Lung (tissue), 11 donors: ENCODE measurements at regions not wholly inside any gene's neighbourhood (a gene's known extent, or its start where the extent isn't known, plus 50 kb on each side); places are given as distances from the start of the nearest gene placed in this dataset.
A peak's percentile ranks its signal among the peaks of the same experiment; 100 is the strongest.

Experiments used
- ATAC-seq: fragments of 200-7000 bp; cut with Tn5 transposase; one replicate; pipeline ENCODE4 v1.9.1; 2020; ENCODE audit warnings: moderate number of reproducible peaks; ENCODE audit not compliant: insufficient read depth, low FRiP score
- DNase-seq, 3 donors: peaks; one replicate each; pipeline ENCODE4 v3.0.0-alpha.2; 2013 to 2017
- H3K27ac ChIP-seq, 2 donors: one replicate each; pipeline ENCODE4 v1.5.1; 2013; ENCODE audit warnings: mild to moderate bottlenecking in 2 of 2, moderate library complexity in 2 of 2, control low read depth in 1 of 2, inconsistent platforms in 1 of 2, low read depth in 1 of 2, low read length in 1 of 2
- H3K27me3 ChIP-seq, 3 donors: one replicate each; pipeline ENCODE4 v1.5.1; 2013; ENCODE audit warnings: low read length in 2 of 3; ENCODE audit not compliant: control insufficient read depth in 3 of 3, insufficient read depth in 3 of 3
- H3K36me3 ChIP-seq, 4 donors: one replicate each; pipeline ENCODE4 v1.5.1; 2013; ENCODE audit warnings: low read length in 4 of 4, mild to moderate bottlenecking in 1 of 4, moderate library complexity in 1 of 4; ENCODE audit not compliant: control insufficient read depth in 4 of 4, insufficient read depth in 4 of 4
- H3K4me1 ChIP-seq, 5 donors: one replicate each; pipeline ENCODE4 v1.5.1; 2013; ENCODE audit warnings: low read length in 5 of 5, mild to moderate bottlenecking in 2 of 5, moderate library complexity in 1 of 5; ENCODE audit not compliant: control insufficient read depth in 5 of 5, insufficient read depth in 5 of 5
- H3K4me3 ChIP-seq: one replicate; pipeline ENCODE4 v1.5.1; 2013; ENCODE audit warnings: mild to moderate bottlenecking, control low read depth, moderate library complexity
- H3K9ac ChIP-seq, 2 donors: one replicate each; pipeline ENCODE4 v1.5.1; 2013; ENCODE audit warnings: low read length in 2 of 2, control low read depth in 1 of 2; ENCODE audit not compliant: insufficient read depth in 1 of 2
- H3K9me3 ChIP-seq, 4 donors: one replicate each; pipeline ENCODE4 v1.5.1; 2013; ENCODE audit warnings: low read length in 3 of 4, mild to moderate bottlenecking in 1 of 4, moderate library complexity in 1 of 4; ENCODE audit not compliant: control insufficient read depth in 4 of 4, insufficient read depth in 3 of 4
- WGBS, 2 donors: extraction: QIAGEN DNeasy Blood & Tissue Kit; methylation state at CpG; one replicate each; pipeline ENCODE4 v1.1.7; 2013; 5-methylcytosine and 5-hydroxymethylcytosine counted together
- TF ChIP-seq, protein P1 (sequence below): IDR thresholded peaks from 2 replicates; pipeline ENCODE4 v1.5.1; 2012; ENCODE audit warnings: mild to moderate bottlenecking; ENCODE audit errors: control extremely low read depth, extremely low read depth
- donor health status: control.
- donor health status: control.
- donor health status: Bipolar disorder and iron deficiency.
- donor health status: healthy.
- donor health status: DM: yes; HTN: yes; CAD: no.

DNA sequence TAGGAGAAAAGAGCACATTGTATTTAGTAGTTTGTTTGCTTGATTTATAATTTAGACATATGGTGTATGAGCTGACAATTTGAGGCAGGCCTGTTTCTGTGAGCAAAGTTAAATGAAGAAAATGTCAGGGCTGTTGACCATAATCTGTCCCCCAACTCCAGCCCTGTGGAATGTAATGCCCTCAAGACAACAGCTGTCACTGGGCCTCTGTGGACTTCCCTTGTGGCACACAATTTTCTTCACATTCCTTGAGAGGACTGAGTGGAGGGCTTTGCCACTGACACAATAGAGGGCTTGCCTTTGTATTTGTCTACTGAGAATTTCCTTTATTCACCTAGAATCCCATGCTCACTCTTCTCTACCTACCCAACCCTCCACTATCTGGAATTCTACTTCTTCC is 141.2 kb upstream of the CD180 start:
- TF ChIP-seq, protein P1, sequence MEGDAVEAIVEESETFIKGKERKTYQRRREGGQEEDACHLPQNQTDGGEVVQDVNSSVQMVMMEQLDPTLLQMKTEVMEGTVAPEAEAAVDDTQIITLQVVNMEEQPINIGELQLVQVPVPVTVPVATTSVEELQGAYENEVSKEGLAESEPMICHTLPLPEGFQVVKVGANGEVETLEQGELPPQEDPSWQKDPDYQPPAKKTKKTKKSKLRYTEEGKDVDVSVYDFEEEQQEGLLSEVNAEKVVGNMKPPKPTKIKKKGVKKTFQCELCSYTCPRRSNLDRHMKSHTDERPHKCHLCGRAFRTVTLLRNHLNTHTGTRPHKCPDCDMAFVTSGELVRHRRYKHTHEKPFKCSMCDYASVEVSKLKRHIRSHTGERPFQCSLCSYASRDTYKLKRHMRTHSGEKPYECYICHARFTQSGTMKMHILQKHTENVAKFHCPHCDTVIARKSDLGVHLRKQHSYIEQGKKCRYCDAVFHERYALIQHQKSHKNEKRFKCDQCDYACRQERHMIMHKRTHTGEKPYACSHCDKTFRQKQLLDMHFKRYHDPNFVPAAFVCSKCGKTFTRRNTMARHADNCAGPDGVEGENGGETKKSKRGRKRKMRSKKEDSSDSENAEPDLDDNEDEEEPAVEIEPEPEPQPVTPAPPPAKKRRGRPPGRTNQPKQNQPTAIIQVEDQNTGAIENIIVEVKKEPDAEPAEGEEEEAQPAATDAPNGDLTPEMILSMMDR = no peak

DNA sequence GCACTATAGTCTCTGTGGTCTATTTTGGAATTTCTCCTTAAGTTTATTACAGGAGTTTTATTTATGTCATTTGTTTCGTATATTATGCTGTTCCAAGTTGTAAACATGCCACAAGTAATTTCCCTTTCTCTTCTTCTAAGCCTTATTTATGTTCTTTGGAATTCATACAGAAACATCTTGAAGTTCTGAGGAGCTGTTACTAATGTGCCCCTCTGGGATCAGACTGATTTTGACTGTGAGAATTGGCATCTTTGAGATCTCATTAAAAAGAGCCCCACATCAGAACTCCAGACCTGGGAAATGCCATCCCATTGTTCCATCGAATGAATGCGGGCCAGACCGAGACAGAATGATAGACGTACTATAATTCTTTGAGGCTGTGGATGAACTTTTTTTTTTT is 138.8 kb upstream of the CD180 start:
- no peaks in the 10 kb centered on the region for H3K36me3 ChIP-seq
- H3K9me3 ChIP-seq = peaks cover 0 to 3% (median 0%) of the 10 kb centered on the region in 4 donors
- 70 to 81% methylated on average over 5 of the region's 5 CpGs for WGBS, 2 donors
- no peak overlapping the region for H3K4me3 ChIP-seq
- no peak overlapping the region for H3K9ac ChIP-seq
- no peaks in the 10 kb centered on the region for H3K27me3 ChIP-seq
- ATAC-seq = no peak
- DNase-seq = peak in 2 of 3 donors; percentile 40 to 55
- TF ChIP-seq, protein P1 = no peak
- H3K27ac ChIP-seq = no peak overlapping the region
- peaks cover 0 to 9% (median 0%) of the 10 kb centered on the region in 5 donors for H3K4me1 ChIP-seq

More for the DNA sequence above, 141.2 kb upstream of the CD180 start:
- H3K36me3 ChIP-seq = no peaks in the 10 kb centered on the region
- no peak for DNase-seq
- no peak for ATAC-seq
- peaks cover 0 to 2% (median 0%) of the 10 kb centered on the region in 4 donors for H3K9me3 ChIP-seq
- peaks cover 0 to 9% (median 0%) of the 10 kb centered on the region in 5 donors for H3K4me1 ChIP-seq
- H3K27me3 ChIP-seq = no peaks in the 10 kb centered on the region
- H3K9ac ChIP-seq = no peak overlapping the region
- no peak overlapping the region for H3K27ac ChIP-seq
- no peak overlapping the region for H3K4me3 ChIP-seq

DNA sequence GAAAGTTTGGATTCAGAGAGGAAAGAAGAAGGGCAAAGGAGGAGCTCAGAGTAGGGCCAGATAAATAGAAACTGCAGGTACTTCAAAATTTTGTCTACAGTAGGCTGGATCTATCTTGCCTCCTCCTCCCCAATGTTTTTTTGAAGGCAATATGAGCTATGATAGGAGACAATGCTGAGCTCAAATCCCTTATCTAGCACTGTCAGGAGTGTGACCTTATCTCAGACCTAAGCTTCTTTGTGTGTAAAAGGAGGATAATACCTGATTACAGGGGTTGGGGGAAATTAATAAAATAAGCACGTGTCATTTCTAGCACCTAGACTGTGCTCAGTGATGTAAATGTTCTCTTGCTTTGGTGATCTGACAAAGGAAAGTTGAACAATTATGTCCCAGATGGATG is 137.8 kb upstream of the CD180 start:
- ATAC-seq = no peak
- TF ChIP-seq, protein P1 = no peak
- Histone ChIP-seq H3K4me3 (no peak overlapping the region), H3K4me1 (peaks cover 0 to 9% (median 0%) of the 10 kb centered on the region in 5 donors), H3K27ac (no peak overlapping the region), H3K9ac (no peak overlapping the region), H3K27me3 (no peaks in the 10 kb centered on the region), H3K36me3 (no peaks in the 10 kb centered on the region), H3K9me3 (peaks cover 0 to 4% (median 0%) of the 10 kb centered on the region in 4 donors)
- no peak for DNase-seq
- WGBS, 2 donors = 70 to 88% methylated on average over 1 of the region's 1 CpG

DNA sequence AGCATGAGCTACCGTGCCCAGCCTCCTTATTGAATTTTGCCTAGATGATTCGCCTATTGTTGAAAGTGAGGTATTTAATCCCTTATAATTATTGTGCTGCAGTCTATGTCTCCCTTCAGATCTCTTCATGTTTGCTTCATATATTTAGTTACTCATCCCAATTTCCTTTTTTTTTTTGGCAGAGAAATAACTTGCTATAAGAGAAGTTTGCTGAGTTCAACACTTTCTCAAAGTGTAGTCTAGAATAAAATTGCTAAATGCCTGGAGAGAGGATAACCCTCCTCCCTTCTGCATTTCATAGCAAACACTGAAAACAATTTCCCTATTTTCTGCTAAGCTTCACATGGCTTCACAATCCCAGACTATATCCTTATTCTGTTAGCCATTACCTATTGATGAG is 136.6 kb upstream of the CD180 start:
- H3K36me3 ChIP-seq = no peaks in the 10 kb centered on the region

More for the DNA sequence above, 136.6 kb upstream of the CD180 start:
- WGBS, 2 donors = 65 to 96% methylated on average over 2 of the region's 2 CpGs
- peaks cover 0 to 4% (median 0%) of the 10 kb centered on the region in 4 donors for H3K9me3 ChIP-seq
- TF ChIP-seq, protein P1 = no peak
- no peak overlapping the region for H3K27ac ChIP-seq
- peak in 2 of 3 donors; percentile 11 to 47 for DNase-seq
- H3K9ac ChIP-seq = no peak overlapping the region
- H3K27me3 ChIP-seq = no peaks in the 10 kb centered on the region
- ATAC-seq = peak; percentile 41
- peaks cover 0 to 9% (median 0%) of the 10 kb centered on the region in 5 donors for H3K4me1 ChIP-seq
- H3K4me3 ChIP-seq = no peak overlapping the region
